ENCODE measurements at regions not wholly inside any gene's neighbourhood (a gene's known extent, or its start where the extent isn't known, plus 50 kb on each side); places are given as distances from the start of the nearest gene placed in this dataset.

- Histone ChIP-seq H3K4me1 (ENCODE audit: control insufficient read depth in 2 of 2, insufficient read depth in 2 of 2, low read length in 2 of 2) (no peaks in the 10 kb centered on the region), H3K27me3 (ENCODE audit: control insufficient read depth in 2 of 2, insufficient read depth in 2 of 2, low read length in 2 of 2) (no peaks in the 10 kb centered on the region), H3K36me3 (ENCODE audit: control insufficient read depth in 2 of 2, insufficient read depth in 2 of 2, low read length in 2 of 2) (no peaks in the 10 kb centered on the region), H3K9me3 (ENCODE audit: control insufficient read depth in 2 of 2, low read length in 2 of 2) (no peaks in the 10 kb centered on the region), H3K4me3 (ENCODE audit: low read length in 2 of 2) (no peak overlapping the region), H3K9ac (ENCODE audit: low read depth in 1 of 2, low read length in 2 of 2) (no peak overlapping the region), H3K27ac (ENCODE audit: low read depth in 2 of 2, low read length in 2 of 2) (no peak overlapping the region)
These were observed 128.3 kb upstream of the ETAA1 start for GRCh38 chr2:67268797-67269196.

DNA sequence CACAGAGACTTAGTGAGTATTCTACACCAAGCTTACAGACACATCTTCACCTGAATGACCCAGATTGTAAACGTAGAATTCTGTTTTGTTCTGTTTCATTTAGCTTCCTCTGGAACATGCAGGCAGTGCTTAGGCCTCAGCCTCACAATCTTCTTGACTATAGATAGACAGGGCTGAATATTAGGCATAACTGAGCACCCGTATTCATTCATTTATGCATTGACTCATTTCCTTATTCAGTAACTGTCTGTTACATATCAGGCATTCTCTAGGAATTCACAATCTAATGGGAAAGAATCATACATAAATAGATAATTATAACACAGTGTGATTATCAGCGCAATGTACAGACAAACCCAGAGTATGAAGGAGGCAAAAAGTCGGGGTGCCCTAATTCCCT, 124.9 kb upstream of the ETAA1 start:
- Histone ChIP-seq H3K4me1 (ENCODE audit: control insufficient read depth in 2 of 2, insufficient read depth in 2 of 2, low read length in 2 of 2) (no peaks in the 10 kb centered on the region), H3K9me3 (ENCODE audit: control insufficient read depth in 2 of 2, low read length in 2 of 2) (no peaks in the 10 kb centered on the region), H3K4me3 (ENCODE audit: low read length in 2 of 2) (no peak overlapping the region), H3K27me3 (ENCODE audit: control insufficient read depth in 2 of 2, insufficient read depth in 2 of 2, low read length in 2 of 2) (no peaks in the 10 kb centered on the region), H3K9ac (ENCODE audit: low read depth in 1 of 2, low read length in 2 of 2) (no peak overlapping the region), H3K36me3 (ENCODE audit: control insufficient read depth in 2 of 2, insufficient read depth in 2 of 2, low read length in 2 of 2) (no peaks in the 10 kb centered on the region), H3K27ac (ENCODE audit: low read depth in 2 of 2, low read length in 2 of 2) (no peak overlapping the region)

DNA sequence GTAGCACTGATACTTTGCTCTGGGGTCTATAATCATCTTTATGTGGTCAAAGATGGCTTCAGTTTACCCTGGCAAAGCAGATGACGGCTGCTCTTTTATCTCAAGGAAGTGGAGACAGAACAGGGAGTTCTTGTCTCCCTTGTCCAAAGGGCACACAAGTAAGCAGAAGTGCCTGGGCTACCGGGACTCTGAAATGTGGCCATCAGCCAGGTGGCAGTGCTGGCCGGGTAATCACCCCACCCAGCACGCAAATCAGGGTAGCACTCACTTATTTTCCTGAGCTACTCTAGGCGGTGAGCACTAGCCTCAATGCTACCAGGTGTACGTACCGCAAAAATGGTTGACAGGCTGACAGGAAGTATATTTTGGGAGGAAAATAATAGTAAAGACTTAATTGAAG, 119.7 kb upstream of the ETAA1 start:
- Histone ChIP-seq H3K27me3 (ENCODE audit: control insufficient read depth in 2 of 2, insufficient read depth in 2 of 2, low read length in 2 of 2) (no peaks in the 10 kb centered on the region), H3K4me3 (ENCODE audit: low read length in 2 of 2) (no peak overlapping the region), H3K9me3 (ENCODE audit: control insufficient read depth in 2 of 2, low read length in 2 of 2) (no peaks in the 10 kb centered on the region), H3K27ac (ENCODE audit: low read depth in 2 of 2, low read length in 2 of 2) (no peak overlapping the region), H3K9ac (ENCODE audit: low read depth in 1 of 2, low read length in 2 of 2) (no peak overlapping the region), H3K36me3 (ENCODE audit: control insufficient read depth in 2 of 2, insufficient read depth in 2 of 2, low read length in 2 of 2) (no peaks in the 10 kb centered on the region), H3K4me1 (ENCODE audit: control insufficient read depth in 2 of 2, insufficient read depth in 2 of 2, low read length in 2 of 2) (no peaks in the 10 kb centered on the region)

DNA sequence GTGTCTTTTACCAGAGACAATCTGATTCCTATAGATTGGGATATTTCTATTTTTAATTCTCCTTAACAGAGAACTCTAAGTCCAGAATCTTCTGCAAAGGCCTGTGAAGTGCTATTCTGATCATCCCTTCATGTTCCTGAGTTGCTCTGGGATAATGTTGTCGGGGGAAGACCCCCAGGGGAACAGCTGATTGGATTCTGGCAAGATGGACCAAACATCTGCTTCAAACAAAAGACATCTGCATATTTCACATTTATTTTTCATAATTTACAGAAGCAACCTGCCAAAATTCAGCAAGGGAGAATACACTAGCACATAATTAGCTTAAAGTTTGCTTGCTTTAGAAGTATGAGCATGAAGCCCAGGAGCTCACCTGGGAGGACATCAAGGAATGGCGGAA, 116.0 kb upstream of the ETAA1 start:
- Histone ChIP-seq H3K9ac (ENCODE audit: low read depth in 1 of 2, low read length in 2 of 2) (no peak overlapping the region), H3K36me3 (ENCODE audit: control insufficient read depth in 2 of 2, insufficient read depth in 2 of 2, low read length in 2 of 2) (no peaks in the 10 kb centered on the region), H3K4me1 (ENCODE audit: control insufficient read depth in 2 of 2, insufficient read depth in 2 of 2, low read length in 2 of 2) (no peaks in the 10 kb centered on the region), H3K4me3 (ENCODE audit: low read length in 2 of 2) (no peak overlapping the region), H3K27ac (ENCODE audit: low read depth in 2 of 2, low read length in 2 of 2) (no peak overlapping the region), H3K9me3 (ENCODE audit: control insufficient read depth in 2 of 2, low read length in 2 of 2) (no peaks in the 10 kb centered on the region), H3K27me3 (ENCODE audit: control insufficient read depth in 2 of 2, insufficient read depth in 2 of 2, low read length in 2 of 2) (no peaks in the 10 kb centered on the region)

GRCh38 chr2:67283641-67284040, 113.5 kb upstream of the ETAA1 start:
- H3K9me3 ChIP-seq (ENCODE audit: control insufficient read depth in 2 of 2, low read length in 2 of 2) = no peaks in the 10 kb centered on the region
- no peaks in the 10 kb centered on the region for H3K27me3 ChIP-seq (ENCODE audit: control insufficient read depth in 2 of 2, insufficient read depth in 2 of 2, low read length in 2 of 2)
- H3K9ac ChIP-seq (ENCODE audit: low read depth in 1 of 2, low read length in 2 of 2) = no peak overlapping the region
- H3K4me3 ChIP-seq (ENCODE audit: low read length in 2 of 2) = no peak overlapping the region
- no peak overlapping the region for H3K27ac ChIP-seq (ENCODE audit: low read depth in 2 of 2, low read length in 2 of 2)
- H3K4me1 ChIP-seq (ENCODE audit: control insufficient read depth in 2 of 2, insufficient read depth in 2 of 2, low read length in 2 of 2) = no peaks in the 10 kb centered on the region
- H3K36me3 ChIP-seq (ENCODE audit: control insufficient read depth in 2 of 2, insufficient read depth in 2 of 2, low read length in 2 of 2) = no peaks in the 10 kb centered on the region

DNA sequence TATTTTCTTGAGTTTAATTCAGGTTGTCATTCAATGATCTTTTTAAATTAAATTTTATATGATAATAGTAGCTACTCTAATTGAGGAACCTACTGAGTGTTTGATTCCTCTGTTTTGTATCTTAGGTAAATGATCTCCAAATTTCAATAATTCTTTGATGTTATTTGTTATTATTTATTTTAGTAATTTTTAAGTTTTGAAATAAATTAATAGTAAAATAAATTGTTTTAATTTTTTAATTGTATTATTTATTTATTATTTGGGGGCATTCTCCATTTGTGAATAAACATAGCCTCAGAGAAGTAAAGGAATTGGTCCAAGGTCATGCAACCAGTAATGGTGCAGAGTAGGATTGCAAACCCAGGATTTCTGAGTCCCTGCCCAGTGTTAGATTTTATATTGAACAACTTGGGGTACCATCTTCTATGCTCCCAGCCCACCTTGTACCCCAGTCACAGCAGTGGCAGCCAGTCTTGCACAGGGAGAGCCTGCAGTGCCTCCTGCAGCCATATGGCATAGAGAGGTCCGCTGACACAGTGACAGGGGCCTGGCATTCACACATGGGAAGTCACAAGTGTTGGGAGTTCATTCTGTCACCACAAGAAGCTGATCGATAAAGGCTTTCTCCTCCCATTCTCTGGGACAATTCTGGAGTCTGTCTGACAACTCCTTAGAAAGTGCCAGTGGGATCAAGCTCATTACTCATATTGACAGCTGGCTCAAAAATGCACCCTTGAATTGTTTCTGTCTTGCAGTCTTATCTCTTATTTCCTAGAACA, 110.0 kb upstream of the ETAA1 start:
- Histone ChIP-seq H3K36me3 (ENCODE audit: control insufficient read depth in 2 of 2, insufficient read depth in 2 of 2, low read length in 2 of 2) (no peaks in the 10 kb centered on the region), H3K4me3 (ENCODE audit: low read length in 2 of 2) (no peak overlapping the region), H3K9ac (ENCODE audit: low read depth in 1 of 2, low read length in 2 of 2) (no peak overlapping the region), H3K27me3 (ENCODE audit: control insufficient read depth in 2 of 2, insufficient read depth in 2 of 2, low read length in 2 of 2) (no peaks in the 10 kb centered on the region), H3K9me3 (ENCODE audit: control insufficient read depth in 2 of 2, low read length in 2 of 2) (no peaks in the 10 kb centered on the region), H3K4me1 (ENCODE audit: control insufficient read depth in 2 of 2, insufficient read depth in 2 of 2, low read length in 2 of 2) (no peaks in the 10 kb centered on the region), H3K27ac (ENCODE audit: low read depth in 2 of 2, low read length in 2 of 2) (no peak overlapping the region)

DNA sequence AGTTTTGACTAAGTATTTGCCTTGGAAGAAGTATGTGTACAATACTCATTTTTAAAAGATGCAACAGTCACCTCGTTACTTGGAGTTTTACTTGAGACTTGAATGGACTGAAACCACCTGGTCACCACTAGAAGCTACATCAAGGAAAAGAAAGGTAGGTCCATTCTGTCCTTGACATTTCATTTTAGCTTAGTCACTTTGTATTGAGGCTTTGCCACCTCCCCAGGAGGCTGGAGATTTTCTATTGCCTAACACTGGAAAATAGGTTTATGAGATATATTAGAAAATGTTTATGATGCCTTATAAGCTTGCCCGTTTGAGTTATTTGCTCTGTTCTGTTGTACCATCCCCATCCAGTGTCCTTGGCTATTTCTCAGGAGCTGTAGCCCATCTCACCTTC, 107.9 kb upstream of the ETAA1 start:
- Histone ChIP-seq H3K4me3 (ENCODE audit: low read length in 2 of 2) (no peak overlapping the region), H3K27me3 (ENCODE audit: control insufficient read depth in 2 of 2, insufficient read depth in 2 of 2, low read length in 2 of 2) (no peaks in the 10 kb centered on the region), H3K36me3 (ENCODE audit: control insufficient read depth in 2 of 2, insufficient read depth in 2 of 2, low read length in 2 of 2) (no peaks in the 10 kb centered on the region), H3K27ac (ENCODE audit: low read depth in 2 of 2, low read length in 2 of 2) (no peak overlapping the region), H3K9me3 (ENCODE audit: control insufficient read depth in 2 of 2, low read length in 2 of 2) (no peaks in the 10 kb centered on the region), H3K9ac (ENCODE audit: low read depth in 1 of 2, low read length in 2 of 2) (no peak overlapping the region), H3K4me1 (ENCODE audit: control insufficient read depth in 2 of 2, insufficient read depth in 2 of 2, low read length in 2 of 2) (no peaks in the 10 kb centered on the region)

GRCh38 chr2:67289921-67290371, 107.2 kb upstream of the ETAA1 start:
- no peaks in the 10 kb centered on the region for H3K27me3 ChIP-seq (ENCODE audit: control insufficient read depth in 2 of 2, insufficient read depth in 2 of 2, low read length in 2 of 2)
- H3K9ac ChIP-seq (ENCODE audit: low read depth in 1 of 2, low read length in 2 of 2) = no peak overlapping the region
- no peaks in the 10 kb centered on the region for H3K9me3 ChIP-seq (ENCODE audit: control insufficient read depth in 2 of 2, low read length in 2 of 2)
- no peaks in the 10 kb centered on the region for H3K4me1 ChIP-seq (ENCODE audit: control insufficient read depth in 2 of 2, insufficient read depth in 2 of 2, low read length in 2 of 2)
- no peak overlapping the region for H3K4me3 ChIP-seq (ENCODE audit: low read length in 2 of 2)
- H3K36me3 ChIP-seq (ENCODE audit: control insufficient read depth in 2 of 2, insufficient read depth in 2 of 2, low read length in 2 of 2) = no peaks in the 10 kb centered on the region
- H3K27ac ChIP-seq (ENCODE audit: low read depth in 2 of 2, low read length in 2 of 2) = no peak overlapping the region

- no peak overlapping the region for H3K9ac ChIP-seq (ENCODE audit: low read depth in 1 of 2, low read length in 2 of 2)
- H3K36me3 ChIP-seq (ENCODE audit: control insufficient read depth in 2 of 2, insufficient read depth in 2 of 2, low read length in 2 of 2) = no peaks in the 10 kb centered on the region
- no peaks in the 10 kb centered on the region for H3K27me3 ChIP-seq (ENCODE audit: control insufficient read depth in 2 of 2, insufficient read depth in 2 of 2, low read length in 2 of 2)
- H3K27ac ChIP-seq (ENCODE audit: low read depth in 2 of 2, low read length in 2 of 2) = no peak overlapping the region
- no peaks in the 10 kb centered on the region for H3K9me3 ChIP-seq (ENCODE audit: control insufficient read depth in 2 of 2, low read length in 2 of 2)
- H3K4me1 ChIP-seq (ENCODE audit: control insufficient read depth in 2 of 2, insufficient read depth in 2 of 2, low read length in 2 of 2) = no peaks in the 10 kb centered on the region
- no peak overlapping the region for H3K4me3 ChIP-seq (ENCODE audit: low read length in 2 of 2)
These were observed 106.5 kb upstream of the ETAA1 start for GRCh38 chr2:67290451-67291290.

- Histone ChIP-seq H3K4me3 (ENCODE audit: low read length in 2 of 2) (no peak overlapping the region), H3K9me3 (ENCODE audit: control insufficient read depth in 2 of 2, low read length in 2 of 2) (no peaks in the 10 kb centered on the region), H3K27me3 (ENCODE audit: control insufficient read depth in 2 of 2, insufficient read depth in 2 of 2, low read length in 2 of 2) (no peaks in the 10 kb centered on the region), H3K9ac (ENCODE audit: low read depth in 1 of 2, low read length in 2 of 2) (no peak overlapping the region), H3K4me1 (ENCODE audit: control insufficient read depth in 2 of 2, insufficient read depth in 2 of 2, low read length in 2 of 2) (no peaks in the 10 kb centered on the region), H3K27ac (ENCODE audit: low read depth in 2 of 2, low read length in 2 of 2) (no peak overlapping the region), H3K36me3 (ENCODE audit: control insufficient read depth in 2 of 2, insufficient read depth in 2 of 2, low read length in 2 of 2) (no peaks in the 10 kb centered on the region)
These were observed 102.9 kb upstream of the ETAA1 start for GRCh38 chr2:67294218-67294617.

All from mucosa of rectum (tissue), 2 donors.